Parathyroid adenoma (tissue), 2 donors: ENCODE measurements at regions not wholly inside any gene's neighbourhood (a gene's known extent, or its start where the extent isn't known, plus 50 kb on each side); places are given as distances from the start of the nearest gene placed in this dataset.

Experiments
- H2AFZ ChIP-seq: fragments of 300-600 bp; sonication (generic); one replicate; pipeline ENCODE4 v1.7.0; 2017; ENCODE audit warnings: antibody characterized with exemption, mild to moderate bottlenecking
- H3K27ac ChIP-seq: fragments of 300-600 bp; sonication (generic); one replicate; pipeline ENCODE4 v1.7.0; 2017
- H3K27me3 ChIP-seq: fragments of 300-600 bp; sonication (generic); one replicate; pipeline ENCODE4 v1.7.0; 2017; ENCODE audit warnings: low read length; ENCODE audit not compliant: control insufficient read depth, insufficient read depth
- H3K36me3 ChIP-seq: fragments of 300-600 bp; sonication (generic); one replicate; pipeline ENCODE4 v1.7.0; 2017; ENCODE audit warnings: low read length; ENCODE audit not compliant: control insufficient read depth, insufficient read depth
- H3K4me1 ChIP-seq: fragments of 300-600 bp; sonication (generic); one replicate; pipeline ENCODE4 v1.7.0; 2017; ENCODE audit warnings: control low read depth
- H3K4me2 ChIP-seq: fragments of 300-600 bp; sonication (generic); one replicate; pipeline ENCODE4 v1.7.0; 2017; ENCODE audit warnings: low read length
- H3K4me3 ChIP-seq: fragments of 300-600 bp; sonication (generic); one replicate; pipeline ENCODE4 v1.7.0; 2017; ENCODE audit warnings: low read depth, low read length
- H3K79me2 ChIP-seq: fragments of 300-600 bp; sonication (generic); one replicate; pipeline ENCODE4 v1.7.0; 2017; ENCODE audit warnings: control low read depth
- H3K9ac ChIP-seq: fragments of 300-600 bp; sonication (generic); one replicate; pipeline ENCODE4 v1.7.0; 2017; ENCODE audit warnings: mild to moderate bottlenecking
- H3K9me3 ChIP-seq: fragments of 300-600 bp; sonication (generic); one replicate; pipeline ENCODE4 v1.7.0; 2017; ENCODE audit warnings: low read length; ENCODE audit not compliant: control insufficient read depth
- CTCF ChIP-seq: fragments of 300-600 bp; sonication (generic); IDR thresholded peaks from one replicate; pipeline ENCODE4 v1.7.0; 2017; ENCODE audit warnings: antibody characterized with exemption, mild to moderate bottlenecking
- donor health status: primary hyperparathyroidism.

GRCh38 chr17:77382966-77383612, 242.3 kb downstream of the SEC14L1 start:
- H3K4me2 ChIP-seq, result no peak overlapping the region
- TF ChIP-seq CTCF, result no peak
- H3K27ac ChIP-seq, result no peak overlapping the region
- no peak overlapping the region for H3K9ac ChIP-seq
- H3K9me3 ChIP-seq, result no peaks in the 10 kb centered on the region
- no peaks in the 10 kb centered on the region for H3K27me3 ChIP-seq
- H2AFZ ChIP-seq, result no peak overlapping the region
- no peak overlapping the region for H3K4me3 ChIP-seq
- no peaks in the 10 kb centered on the region for H3K36me3 ChIP-seq
- peaks cover 59% of the 10 kb centered on the region for H3K4me1 ChIP-seq
- peaks cover 67% of the 10 kb centered on the region for H3K79me2 ChIP-seq

GRCh38 chr17:77383613-77384608, 243.1 kb downstream of the SEC14L1 start:
- TF ChIP-seq CTCF, result no peak
- H3K27ac ChIP-seq, result peak overlapping the region; percentile 54

GRCh38 chr17:77385750-77386501, 245.2 kb downstream of the SEC14L1 start:
- peak overlapping the region; percentile 62 for H3K27ac ChIP-seq
- H3K36me3 ChIP-seq, result no peaks in the 10 kb centered on the region
- H3K4me1 ChIP-seq, result peaks cover 49% of the 10 kb centered on the region
- no peaks in the 10 kb centered on the region for H3K9me3 ChIP-seq
- peaks cover 69% of the 10 kb centered on the region for H3K79me2 ChIP-seq
- H3K9ac ChIP-seq, result no peak overlapping the region
- H3K4me2 ChIP-seq, result no peak overlapping the region
- no peak for TF ChIP-seq CTCF
- H3K4me3 ChIP-seq, result no peak overlapping the region
- no peaks in the 10 kb centered on the region for H3K27me3 ChIP-seq
- H2AFZ ChIP-seq, result no peak overlapping the region

More at GRCh38 chr17:77383613-77384608, 243.1 kb downstream of the SEC14L1 start:
- Histone ChIP-seq H3K9ac (no peak overlapping the region), H2AFZ (no peak overlapping the region), H3K4me1 (peaks cover 62% of the 10 kb centered on the region), H3K9me3 (no peaks in the 10 kb centered on the region), H3K79me2 (peaks cover 65% of the 10 kb centered on the region), H3K36me3 (no peaks in the 10 kb centered on the region), H3K4me3 (no peak overlapping the region), H3K4me2 (no peak overlapping the region), H3K27me3 (no peaks in the 10 kb centered on the region)

GRCh38 chr17:77386502-77387192, 245.9 kb downstream of the SEC14L1 start:
- Histone ChIP-seq H3K9ac (no peak overlapping the region), H3K9me3 (no peaks in the 10 kb centered on the region), H3K4me1 (peaks cover 52% of the 10 kb centered on the region), H3K27me3 (no peaks in the 10 kb centered on the region), H3K4me3 (no peak overlapping the region), H3K79me2 (peaks cover 65% of the 10 kb centered on the region), H3K27ac (peak overlapping the region; percentile 62), H2AFZ (no peak overlapping the region), H3K4me2 (no peak overlapping the region), H3K36me3 (no peaks in the 10 kb centered on the region)
- TF ChIP-seq CTCF, result no peak
